GM21390 (cell line): ENCODE measurements at regions not wholly inside any gene's neighbourhood (a gene's known extent, or its start where the extent isn't known, plus 50 kb on each side); places are given as distances from the start of the nearest gene placed in this dataset.
"Not testable (repeated sequence)": the region's sequence is repeated elsewhere in the genome, so short reads cannot be mapped to it uniquely, and the experiment has no call there.

ENCODE experiments used
- ATAC-seq: cut with Tn5 transposase; IDR thresholded peaks from one replicate; pipeline ENCODE4 v1.9.1; 2021; ENCODE audit not compliant: unreplicated experiment

GRCh38 chr13:90645582-90645981 is 701.9 kb upstream of the MIR17HG start:
- no peak for ATAC-seq

- ATAC-seq, result no peak
Measured at GRCh38 chr13:90648497-90648896, 699.0 kb upstream of the MIR17HG start.

DNA sequence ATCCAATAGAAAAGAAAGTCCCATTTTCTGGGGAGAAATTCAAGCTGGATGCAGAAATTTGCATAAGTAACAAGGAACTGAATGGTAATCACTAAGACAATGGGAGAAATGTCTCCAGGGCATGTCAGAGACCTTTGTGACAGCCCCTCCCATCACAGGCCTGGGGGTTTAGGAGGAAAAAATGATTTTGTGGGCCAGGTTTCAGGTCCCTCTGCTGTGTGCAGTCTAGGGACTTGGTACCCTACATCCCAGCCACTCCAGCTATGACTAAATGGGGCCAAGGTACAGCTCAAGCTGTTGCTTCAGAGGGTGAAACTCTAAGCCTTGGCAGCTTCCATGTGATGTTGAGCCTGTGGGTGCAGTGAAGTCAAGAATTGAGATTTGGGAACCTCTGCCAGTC is 695.5 kb upstream of the MIR17HG start:
- no peak for ATAC-seq

GRCh38 chr13:90654970-90655369 is 692.5 kb upstream of the MIR17HG start:
- no peak for ATAC-seq

DNA sequence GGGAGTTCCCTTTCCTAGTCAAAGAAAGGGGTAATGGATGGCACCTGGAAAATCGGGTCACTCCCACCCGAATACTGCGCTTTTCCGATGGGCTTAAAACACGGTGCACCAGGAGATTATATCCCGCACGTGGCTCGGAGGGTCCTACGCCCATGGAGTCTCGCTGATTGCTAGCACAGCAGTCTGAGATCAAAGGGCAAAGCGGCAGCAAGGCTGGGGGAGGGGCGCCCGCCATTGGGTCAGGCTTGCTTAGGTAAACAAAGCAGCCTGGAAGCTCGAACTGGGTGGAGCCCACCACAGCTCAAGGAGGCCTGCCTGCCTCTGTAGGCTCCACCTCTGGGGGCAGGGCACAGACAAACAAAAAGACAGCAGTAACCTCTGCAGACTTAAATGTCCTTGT is 683.3 kb upstream of the MIR17HG start:
- ATAC-seq, result not testable (repeated sequence)

- no peak for ATAC-seq
Measured at GRCh38 chr13:90673746-90674145, 673.7 kb upstream of the MIR17HG start.

DNA sequence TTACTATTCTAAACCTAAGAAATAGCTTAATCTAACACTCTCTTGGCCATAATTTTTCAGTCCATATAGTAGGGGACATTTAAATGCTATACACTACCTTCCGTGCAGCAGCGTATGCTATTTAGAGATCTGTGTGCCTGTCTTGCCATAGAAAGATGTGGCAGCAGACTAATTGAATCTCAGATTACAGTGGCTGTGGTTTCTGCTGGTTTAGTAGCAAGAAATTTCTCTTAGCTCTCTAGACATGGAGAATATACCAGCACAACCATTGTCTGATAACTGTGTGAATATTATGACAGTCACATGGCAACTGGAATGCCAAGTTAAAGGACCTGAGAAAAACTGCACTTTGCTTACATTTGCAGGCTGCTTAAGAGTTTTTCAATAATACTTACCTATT is 672.4 kb upstream of the MIR17HG start:
- no peak for ATAC-seq

DNA sequence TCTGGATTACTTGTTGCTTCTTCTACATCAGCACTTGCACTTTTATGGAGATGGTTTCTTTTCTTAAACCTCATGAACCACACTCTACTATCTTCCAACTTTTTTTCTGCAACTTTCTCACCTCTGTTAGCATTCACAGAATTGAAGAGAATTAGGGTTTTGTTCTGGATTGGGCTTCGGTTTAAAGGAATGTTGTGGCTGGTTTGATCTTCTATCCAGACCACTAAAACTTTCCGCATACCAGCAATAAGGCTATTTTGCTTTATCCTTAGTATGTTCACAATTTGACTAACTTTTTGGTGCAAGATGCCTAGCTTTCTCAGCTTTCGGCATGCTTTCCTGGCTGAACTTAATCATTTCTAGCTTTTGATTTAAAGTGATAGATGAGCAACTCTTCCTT is 666.7 kb upstream of the MIR17HG start:
- ATAC-seq, result no peak

DNA sequence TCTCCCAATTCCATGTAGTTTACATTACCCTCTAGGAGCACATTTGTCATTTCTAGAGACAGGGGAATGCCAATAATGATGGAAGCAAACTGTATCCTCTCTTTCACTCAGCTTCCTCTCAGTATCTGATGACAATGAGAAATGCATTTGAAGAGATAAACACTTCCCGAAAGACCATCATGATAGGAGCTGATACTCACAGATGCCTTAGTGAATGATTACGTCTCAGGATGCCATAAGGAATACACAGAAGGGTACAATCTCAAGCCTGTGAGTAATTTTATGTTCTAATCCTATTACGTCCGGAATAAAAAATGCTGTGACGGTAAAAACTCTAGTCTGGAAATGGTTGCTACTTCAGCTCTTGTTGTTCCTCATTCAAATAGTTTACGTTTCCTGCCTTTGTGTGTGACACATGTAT is 663.8 kb upstream of the MIR17HG start:
- no peak for ATAC-seq

GRCh38 chr13:90686442-90686841 is 661.0 kb upstream of the MIR17HG start:
- no peak for ATAC-seq

- no peak for ATAC-seq
Measured at GRCh38 chr13:90689111-90689510, 658.4 kb upstream of the MIR17HG start.

- ATAC-seq, result no peak
Measured at GRCh38 chr13:90690458-90691080, 656.9 kb upstream of the MIR17HG start.

GRCh38 chr13:90696254-90696653 is 651.2 kb upstream of the MIR17HG start:
- ATAC-seq, result no peak

GRCh38 chr13:90696656-90697055 is 650.8 kb upstream of the MIR17HG start:
- no peak for ATAC-seq

- ATAC-seq, result no peak
Measured at GRCh38 chr13:90700340-90700739, 647.1 kb upstream of the MIR17HG start.

GRCh38 chr13:90701264-90701663 is 646.2 kb upstream of the MIR17HG start:
- ATAC-seq, result no peak

DNA sequence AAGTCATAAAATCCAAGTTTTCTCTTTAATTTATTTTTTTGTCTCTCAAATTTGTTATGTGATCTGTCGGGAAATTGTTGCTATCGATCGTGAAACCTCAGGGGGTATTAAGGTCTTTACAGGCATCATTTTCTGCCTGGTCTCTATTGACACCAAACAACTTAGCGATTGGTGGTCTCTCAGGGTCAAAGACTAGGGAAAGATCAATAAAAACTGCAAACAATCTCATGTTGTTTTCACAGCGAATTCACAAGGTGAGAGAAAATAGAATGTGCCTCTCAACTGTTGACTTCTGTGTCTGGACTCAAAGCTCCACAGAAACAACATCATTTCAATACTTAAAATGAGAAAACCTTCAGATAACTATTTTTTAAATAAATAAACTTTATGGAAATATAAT is 645.4 kb upstream of the MIR17HG start:
- ATAC-seq, result no peak

- no peak for ATAC-seq
Measured at GRCh38 chr13:90706631-90707030, 640.9 kb upstream of the MIR17HG start.

- no peak for ATAC-seq
Measured at GRCh38 chr13:90708128-90708527, 639.4 kb upstream of the MIR17HG start.

- ATAC-seq, result no peak
Measured at GRCh38 chr13:90709319-90709718, 638.2 kb upstream of the MIR17HG start.

DNA sequence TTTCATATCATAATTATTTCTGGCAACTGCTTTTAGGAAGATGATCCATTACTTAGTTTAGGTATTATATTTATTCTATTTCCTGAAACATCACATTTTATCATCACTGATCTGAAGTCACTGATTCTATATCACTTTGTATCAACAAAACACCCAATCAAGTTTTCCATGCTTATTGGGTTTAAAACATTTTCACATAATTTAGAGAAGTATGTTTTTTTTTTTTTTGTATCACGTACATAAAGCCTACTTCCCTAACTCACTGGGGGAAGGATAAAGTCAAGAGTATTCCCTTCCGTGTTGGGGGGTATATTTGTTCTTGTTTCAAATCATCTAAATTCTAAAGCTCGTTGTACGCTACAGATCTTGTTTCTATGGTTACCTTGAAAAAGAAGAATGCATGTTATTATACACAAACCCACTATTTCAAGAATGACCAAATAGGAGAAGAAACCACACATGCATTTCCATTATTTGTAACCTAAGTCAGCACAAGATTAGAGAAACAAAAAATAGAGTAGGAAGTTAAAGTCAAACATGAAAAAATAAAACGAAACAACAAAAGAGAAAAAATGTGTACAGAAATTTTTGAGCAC is 637.2 kb upstream of the MIR17HG start:
- no peak for ATAC-seq

DNA sequence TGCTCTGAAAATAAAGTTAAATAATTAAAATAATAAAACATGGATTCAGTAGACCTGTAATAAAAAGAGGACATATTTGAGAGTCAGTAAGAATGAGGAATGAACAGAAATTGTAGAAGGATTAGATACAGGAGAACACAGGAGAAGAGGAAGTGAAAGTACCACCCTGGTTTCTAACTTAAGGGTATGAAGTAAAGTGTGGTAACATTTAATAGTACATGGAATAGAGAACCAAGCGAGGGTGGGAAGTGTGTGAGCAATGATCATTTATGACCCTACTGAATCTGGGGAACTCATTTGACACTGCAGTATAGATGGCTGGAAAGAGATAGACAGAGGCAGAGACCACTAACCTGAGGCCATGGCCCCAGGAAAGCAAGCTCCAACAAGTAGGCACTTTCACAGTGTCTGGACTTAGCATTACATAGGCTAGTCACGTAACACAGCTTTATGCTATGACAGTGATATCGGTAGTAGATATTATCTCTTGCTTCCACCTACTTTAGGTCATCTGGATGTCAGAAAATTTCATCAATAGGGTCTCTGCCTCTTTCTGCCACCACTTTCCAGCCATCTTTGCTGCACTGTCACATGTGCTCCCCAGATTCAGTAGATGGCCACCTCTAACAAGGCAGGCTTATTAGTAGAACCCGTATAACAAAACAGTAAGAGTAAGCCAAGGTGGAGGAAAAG is 633.9 kb upstream of the MIR17HG start:
- ATAC-seq, result no peak
